ENCODE measurements at regions not wholly inside any gene's neighbourhood (a gene's known extent, or its start where the extent isn't known, plus 50 kb on each side); places are given as distances from the start of the nearest gene placed in this dataset.

DNA sequence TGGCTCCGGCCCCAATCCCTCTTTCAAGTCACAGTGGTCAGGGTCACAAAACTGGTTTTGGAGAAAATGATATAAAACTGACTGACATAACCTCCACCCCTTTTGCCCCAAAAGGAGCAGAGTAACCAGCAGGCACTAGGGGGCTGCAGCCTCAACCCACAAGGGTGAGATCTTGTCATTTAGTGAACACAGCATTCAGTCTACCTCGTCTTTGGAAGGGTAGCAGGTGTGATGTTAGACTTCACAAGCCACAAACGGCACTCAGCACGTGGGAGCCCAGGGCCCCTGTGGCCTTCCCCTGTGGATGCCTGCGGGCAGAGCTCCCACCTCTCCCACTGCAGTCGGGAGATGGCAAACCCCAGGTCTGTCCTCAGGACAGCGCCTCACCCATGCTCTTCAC, 372.1 kb upstream of the MYT1L start:
- DNase-seq: no peak

DNA sequence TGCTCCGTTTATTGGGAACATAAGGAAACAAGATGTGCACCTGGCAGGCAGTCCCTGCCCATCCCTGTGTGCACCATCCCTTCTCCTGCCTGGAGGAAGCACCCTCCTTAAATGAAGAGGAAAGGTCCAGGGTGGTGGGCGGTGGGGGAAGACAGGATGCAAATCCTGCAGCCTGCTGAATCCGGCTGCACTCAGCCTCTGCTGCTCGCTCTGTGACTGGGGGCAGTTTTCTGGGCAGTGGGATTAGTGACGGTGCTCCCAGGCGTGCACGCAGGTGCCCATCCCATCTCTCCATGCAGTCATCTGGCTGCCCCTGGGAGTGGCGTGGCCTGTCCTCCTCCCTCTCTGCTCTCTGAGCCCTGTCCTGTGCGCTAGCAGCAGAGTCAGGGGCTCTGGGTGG, 371.3 kb upstream of the MYT1L start:
- no peak for DNase-seq

DNA sequence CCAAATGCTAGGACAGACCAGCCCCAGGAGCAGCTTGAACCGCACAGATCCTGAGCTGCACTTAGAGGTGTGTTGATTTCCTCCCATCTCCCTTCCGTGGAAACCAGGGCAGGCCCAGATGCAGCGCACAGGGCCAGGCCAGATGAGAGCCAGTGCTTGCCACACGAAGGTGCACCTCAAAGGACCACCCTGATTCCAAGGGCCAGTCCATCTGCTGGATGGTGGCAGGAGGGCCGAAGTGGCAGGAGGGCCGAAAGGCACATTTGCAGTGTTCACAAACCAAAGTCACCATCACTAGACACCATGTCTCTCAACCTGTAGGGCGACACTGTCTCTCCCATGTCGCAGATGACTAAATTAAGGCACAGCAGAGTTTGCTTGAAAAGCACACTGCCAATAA, 370.7 kb upstream of the MYT1L start:
- no peak for DNase-seq

DNA sequence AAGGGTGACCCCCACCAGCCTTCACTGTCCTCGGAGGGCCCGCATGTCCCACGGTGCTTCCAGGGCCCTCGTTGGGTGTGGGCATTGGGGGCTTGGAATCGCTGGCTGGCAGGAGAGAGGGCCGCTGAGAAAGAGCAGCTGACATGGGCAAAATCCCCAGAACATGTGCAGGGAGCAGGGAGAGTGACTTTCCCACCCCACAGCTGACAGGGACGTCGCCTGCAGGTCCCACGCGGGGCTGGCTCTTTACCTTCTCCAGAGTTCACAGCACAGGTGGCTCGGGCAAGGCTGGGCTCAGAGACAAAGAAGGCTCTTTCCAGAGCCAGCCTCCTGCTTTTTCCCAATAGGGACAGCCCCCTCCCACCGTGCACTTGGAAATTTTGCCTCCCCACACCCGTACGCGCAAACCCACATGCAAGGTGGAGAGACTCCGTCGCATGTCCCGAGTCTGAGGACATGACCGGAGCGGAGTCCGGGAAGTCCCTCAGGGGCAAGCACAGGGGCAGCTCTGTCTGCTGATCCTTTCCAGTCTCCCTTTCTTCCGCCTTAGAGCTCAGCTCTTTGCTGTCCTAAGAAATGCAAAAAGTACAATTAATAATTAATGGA, 370.2 kb upstream of the MYT1L start:
- no peak for DNase-seq

DNA sequence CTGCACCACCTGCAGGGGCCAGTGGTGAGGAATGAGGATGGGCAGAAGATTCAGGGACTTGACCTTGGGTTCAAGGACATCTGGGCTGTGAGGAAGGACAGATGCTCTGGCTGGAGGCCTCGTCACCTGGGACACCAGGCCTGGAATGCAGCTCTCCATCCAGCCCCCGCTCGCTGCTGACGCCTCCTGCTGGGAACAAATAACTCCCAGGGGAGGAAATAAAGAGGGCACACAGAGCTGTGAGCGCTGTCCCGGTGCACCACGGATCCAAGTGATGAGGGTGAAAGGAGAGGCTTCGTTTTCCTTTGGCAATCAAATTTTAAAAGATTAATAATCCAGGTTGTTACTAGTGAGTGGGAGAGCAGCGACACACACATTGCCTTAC, 368.0 kb upstream of the MYT1L start:
- no peak for DNase-seq

DNA sequence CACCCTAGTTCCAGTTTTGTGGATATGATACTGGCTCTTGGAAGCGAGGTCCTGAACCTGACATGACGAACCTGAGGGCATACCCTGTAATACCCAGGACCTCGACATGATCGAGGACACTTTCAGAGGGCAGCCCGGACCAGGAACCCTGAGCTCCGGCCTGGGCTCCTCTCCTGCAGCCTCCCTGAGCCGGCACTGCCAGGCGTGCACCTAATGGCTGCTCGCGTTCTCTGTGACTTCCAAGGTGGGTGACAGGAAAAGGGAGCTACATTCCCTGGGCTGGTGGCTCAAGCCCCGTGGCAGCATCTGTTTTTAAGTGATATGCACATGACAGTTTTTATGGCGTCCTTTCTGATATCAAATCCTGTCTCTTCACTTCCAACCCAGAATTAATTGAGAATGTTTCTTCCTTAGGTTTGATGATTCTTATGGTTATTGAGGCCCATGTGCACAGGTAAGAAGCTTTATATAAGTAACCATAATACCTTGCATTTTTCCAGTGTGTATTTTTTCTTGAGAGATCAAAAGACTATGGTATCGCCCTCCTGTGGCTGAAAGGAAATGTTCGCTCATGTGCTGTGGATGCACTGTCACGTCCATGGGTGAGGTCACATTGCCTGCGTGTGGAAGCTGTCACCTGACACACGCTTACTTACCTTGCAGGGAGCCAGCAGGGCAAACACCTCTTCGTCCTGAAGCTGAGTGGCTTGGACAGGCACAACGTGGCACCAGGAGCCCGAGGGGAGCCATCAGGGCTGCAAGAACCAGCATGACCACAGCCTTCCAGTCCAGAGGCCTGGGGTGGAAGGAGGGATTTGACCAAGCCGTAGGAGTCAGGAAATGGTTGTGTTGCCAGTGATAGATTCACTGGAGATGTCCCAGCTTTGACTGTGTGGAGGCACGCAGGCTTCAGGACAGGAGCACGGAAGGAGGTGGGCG, 367.4 kb upstream of the MYT1L start:
- no peak for DNase-seq

DNA sequence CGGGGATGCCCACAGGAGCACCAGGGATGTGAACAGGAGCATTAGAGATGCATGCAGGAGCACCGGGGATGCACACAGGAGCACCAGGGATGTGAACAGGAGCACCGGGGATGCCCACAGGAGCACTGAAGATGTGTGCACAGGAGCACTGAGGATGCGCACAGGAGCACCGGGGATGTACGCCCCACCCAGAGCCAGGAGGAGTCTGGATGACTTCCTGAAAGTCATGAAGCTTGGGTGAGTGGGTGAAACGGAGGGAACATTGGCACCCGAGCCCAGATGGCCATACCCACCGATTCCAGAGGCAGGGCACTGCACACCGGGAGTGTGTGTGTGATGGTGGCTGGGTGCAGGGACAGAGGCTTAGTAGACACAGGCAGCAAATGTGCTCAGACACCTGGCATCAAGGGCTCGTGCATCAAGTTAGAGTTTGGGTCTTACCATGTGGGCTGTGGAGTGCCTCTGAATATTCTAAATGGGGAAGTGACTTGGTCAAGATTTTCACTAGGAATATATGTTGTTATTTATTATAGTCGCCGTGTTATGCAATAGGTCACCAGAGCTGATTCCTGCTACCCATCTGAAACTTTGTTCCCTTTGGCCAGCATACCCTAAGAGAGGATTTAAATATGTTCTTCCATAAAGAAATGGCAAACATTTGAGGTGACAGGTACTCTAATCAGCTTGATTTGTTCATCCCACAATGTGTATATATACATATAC, 365.8 kb upstream of the MYT1L start:
- no peak for DNase-seq

DNA sequence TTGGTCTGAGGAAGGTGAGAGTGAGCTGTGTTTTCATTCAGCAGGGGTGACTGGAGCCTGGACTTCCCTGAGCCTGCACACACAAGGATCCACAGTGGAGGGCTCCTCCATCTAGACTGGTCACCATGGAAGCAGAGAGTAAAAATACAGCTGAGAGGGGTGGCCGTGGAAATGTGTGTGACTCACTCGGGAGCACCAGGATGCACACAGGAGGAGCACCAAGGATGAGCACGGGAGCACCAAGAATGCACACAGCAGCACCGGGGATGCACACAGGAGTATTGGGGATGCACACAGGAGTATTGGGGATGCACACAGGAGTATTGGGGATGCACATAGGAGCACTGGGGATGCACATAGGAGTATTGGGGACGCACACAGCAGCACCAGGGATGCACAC, 365.2 kb upstream of the MYT1L start:
- no peak for DNase-seq

DNA sequence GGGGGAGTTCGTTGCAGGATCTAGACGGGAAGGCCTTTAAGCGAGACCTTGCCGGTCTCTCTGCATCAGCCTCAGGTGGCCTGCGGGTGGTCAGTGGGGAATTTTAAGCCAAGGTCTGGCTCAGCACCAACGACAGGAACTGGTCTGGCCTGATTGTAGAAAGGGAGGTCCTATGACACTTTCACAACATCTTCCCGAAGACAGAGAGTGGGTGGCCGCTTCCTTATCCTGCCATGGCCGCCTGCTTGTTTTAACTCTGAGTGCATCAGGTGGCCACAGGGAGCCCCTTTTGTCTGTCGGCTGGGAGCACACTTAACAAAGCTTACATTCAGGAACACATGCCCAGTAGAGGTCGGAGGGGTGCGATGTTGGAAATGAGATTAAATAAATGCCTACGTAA, 363.7 kb upstream of the MYT1L start:
- DNase-seq: no peak

DNA sequence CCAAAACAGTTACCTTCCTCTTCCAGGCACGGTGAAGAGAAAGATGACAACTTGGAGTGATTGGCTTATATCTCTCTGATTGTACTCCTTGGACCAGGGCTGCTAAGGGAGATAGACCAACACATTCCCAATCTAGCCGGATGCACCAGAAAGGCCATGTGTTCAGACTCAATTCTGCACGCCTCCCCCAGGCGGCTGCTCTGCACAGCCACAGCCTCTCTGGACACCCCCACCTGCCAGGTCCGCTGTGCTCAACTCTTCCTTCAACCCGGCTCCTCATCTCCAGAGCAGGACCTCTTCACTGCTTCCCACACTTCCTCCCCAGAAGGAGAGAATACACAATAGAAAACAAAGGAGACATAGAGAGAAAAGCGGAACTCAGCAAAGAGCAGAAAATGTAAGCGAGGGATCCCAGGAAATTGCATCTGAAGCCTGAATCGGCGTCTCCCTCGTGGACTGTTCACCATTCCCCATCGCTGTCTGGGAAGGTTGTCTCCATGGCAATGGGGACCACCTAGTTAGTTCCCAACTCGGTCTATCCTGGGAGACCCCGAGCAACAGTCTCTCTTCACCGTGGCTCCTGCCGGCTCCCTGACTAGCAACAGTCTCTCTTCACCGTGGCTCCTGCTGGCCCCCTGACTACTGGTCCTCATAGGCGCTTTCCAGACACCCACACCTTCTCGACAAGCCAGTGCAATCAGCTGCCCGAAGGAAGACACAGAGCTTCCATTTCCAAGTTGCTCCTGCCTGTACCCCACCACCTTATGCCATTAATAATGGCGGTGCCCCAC, 361.7 kb upstream of the MYT1L start:
- DNase-seq: no peak

DNA sequence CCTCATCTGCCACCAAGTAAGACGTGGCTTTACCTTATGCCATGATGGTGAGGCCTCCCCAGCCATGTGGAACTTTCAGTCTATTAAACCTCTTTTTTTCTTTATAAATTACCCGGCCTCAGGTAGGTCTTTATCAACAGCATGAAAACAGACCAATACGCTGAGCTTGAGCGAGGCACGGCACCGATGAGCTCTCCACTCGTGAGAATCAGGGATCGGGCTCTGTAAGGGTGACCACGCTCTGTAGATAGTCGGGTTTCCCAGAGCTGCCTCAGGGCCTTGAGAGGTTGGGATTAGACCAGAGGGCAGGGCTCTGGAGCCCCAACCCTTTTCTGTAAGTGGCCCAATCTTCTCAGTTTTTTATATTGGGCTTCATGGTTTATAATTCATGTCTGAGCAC, 360.3 kb upstream of the MYT1L start:
- no peak for DNase-seq

DNA sequence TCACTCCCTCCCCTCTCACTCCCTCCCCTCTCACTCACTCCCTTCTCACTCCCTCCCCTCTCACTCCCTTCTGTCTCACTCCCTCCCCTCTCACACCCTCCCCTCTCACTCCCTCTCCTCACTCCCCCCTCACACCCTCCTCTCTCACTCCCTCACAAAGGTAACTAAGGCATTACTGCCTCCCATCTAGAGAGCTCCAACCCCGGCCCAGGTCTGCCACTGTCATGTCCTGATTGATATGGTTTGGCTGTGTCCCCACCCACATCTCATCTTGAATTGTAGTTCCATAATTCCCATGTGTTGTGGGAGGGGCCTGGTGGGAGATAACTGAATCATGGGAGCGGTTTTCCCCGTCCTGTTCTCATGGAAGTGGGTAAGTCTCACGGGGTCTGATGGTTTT, 359.9 kb upstream of the MYT1L start:
- DNase-seq: no peak

DNA sequence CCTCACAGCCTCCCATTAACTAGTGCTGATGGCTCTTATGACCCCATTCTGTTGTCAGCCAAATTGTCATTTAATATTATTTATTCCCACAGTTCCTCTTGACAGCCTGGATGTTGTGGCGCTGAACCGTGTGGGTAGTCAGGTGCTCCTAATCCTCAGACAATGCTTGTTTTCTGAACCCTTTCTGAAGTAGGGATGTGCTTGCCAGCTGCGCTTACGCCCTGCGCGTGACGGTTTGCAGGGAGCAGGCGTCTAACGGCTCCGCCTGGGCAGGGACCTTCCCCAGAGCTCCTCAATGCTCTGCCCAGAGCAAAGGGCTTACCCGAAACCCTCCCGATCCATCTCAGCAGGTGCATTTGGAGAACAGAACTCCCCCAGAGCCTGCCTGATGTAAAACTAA, 358.2 kb upstream of the MYT1L start:
- DNase-seq: peak; percentile 63

DNA sequence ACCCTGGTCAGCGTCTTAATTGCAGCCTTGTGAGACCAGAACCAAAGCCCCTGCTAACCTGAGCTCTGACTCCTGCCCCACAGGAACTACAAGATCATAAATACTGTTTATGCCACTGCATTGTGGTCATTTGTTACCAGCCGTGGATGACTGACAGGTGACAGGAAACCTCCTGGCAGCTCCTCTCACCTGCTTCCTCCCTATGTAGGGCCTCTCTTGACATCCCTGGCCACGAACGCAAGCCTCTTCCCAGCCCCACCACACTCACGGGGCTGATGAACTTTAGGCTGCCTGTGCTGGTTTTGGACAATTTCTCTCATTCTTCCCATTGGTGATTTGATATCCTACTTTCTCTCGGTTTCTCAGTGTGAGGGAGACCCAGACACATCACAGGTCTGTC, 357.2 kb upstream of the MYT1L start:
- DNase-seq: no peak

DNA sequence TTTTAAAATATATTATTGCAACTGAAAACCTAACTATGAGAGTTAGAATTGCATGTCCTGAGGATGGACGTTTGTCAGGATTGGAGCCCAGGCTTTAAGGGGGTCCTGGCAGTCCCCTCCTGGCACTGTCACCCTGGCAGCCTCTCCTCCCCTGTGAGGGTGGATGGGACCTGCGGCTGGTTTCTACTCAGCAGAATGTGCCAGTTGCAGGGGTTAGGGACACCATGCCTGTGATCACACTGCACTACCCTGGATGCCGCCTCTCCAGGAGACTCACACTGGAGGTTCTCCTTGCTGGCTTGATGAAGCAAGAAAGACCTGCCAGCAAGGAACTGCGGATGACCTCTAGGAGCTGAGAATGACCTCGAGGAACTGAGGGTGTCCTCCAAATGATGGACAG, 356.7 kb upstream of the MYT1L start:
- no peak for DNase-seq

DNA sequence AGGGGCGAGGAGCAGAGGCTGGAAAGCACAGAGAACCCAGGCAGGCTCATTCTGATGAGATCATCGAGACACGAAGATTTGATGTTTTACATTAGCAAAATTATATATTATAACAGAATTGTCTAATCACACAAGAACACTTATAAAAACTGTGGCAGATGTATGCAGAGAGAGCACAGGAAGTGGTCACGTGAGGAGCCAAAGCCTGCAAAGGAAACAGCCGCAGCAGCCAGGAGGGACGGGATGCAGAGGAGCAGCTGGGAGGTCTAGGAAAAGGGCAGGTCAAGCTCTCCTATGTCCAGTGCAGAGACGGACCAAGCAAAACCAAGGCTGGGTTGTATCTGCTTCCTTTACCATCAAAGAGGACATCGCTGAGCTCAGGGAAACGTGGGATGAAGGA, 355.1 kb upstream of the MYT1L start:
- no peak for DNase-seq

DNA sequence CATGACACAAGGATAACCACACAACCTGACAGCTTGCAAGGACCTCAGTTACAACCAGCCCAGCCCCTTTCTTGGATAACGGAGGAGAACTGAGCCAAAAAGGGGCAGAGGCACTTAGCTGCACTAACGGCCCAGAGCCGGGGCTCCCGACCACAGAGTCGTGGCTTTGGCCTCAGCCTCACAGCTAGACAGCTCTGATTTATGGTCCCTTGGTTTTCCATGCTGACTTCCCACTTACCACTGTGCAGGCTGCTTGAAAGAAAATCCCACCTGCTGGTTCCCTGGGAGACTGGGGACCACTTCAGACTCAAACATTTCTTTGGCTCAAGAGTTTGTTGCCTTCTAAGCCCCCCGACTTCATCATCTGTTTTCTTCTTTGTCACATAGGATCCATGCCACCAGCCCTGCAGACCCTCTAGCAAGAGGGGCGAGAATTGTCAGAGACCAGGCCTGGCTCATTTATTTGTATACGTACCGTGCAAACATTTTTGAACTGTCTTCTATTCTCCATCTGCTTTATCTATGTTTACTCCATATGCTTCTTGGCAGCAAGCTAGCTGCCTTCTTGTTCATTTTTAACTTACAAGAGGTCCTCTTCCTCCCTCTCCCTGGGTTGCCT, 352.6 kb upstream of the MYT1L start:
- no peak for DNase-seq

DNA sequence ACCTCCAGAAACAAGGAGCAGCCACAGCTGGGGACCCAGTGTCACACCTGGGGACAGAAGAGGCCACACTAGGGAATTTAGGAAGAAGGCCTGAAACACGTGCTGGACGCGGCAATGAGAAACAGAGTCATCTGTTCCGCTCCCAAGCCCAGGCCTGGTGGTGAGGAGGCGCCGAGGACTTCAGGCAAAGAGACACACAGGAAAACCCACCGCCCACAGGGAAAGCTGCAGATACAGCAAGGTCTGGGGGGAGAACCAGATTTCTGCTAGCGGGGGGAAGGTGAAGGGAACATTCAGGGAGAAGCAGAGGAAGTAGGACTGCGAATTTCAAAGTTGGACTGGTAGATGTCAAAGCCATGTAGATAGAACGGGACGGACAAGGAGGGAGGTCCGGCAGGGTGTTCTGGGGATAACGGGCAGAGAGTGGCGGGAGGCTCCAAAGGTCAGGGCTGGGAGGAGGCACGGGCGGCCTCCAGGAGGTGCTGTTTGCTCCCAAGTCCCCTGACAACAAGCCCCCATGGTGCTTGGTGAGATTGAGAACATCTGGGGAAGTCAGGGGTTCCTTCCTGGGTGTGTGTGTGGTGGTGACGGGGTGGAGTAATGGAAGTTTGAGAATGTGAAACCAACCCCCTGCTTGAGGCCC, 351.7 kb upstream of the MYT1L start:
- no peak for DNase-seq

DNA sequence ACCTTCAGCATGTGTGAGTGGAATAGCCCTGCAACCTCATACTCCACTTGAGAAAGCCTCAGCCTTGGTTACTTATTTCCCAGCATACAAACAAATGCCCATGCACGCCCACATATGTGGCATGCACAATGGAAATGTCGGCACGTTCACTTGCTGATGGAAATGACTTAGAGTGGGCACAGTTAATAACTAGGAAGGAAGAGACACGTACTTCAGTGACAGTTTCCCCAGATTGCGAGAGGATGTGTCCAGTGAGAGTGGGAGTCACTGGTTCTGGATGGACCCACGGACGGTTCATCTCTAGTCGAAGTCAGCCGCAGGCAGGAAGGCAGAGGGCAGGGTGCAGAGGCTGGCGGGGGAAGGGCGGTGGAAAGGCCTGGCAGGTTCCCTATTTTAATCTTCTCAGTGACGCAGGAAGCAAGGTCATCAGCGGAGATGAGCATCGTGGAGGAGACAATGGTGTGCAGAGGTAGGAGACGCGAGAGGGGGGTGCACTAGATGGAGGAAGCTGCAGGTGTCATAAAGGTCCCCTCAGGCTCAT, 350.7 kb upstream of the MYT1L start:
- no peak for DNase-seq

DNA sequence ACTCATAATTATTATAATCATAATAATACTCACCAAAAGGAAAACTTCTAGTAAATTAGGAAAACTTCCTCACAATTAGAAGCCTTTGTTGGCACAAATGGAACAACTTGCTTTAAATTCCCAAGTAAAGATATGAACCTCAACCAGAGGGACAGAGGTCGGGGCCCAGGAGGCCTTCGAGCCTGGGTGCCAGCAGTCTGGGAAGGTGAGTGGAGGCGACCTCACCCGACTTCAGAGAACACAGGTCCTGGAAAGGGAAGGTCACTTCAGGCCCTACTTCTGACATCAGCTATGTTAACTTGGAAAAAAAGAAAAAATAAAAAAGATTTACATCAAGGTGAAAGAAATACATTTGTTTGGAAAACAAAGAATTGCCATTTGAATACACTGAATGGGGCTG, 350.0 kb upstream of the MYT1L start:
- no peak for DNase-seq

DNA sequence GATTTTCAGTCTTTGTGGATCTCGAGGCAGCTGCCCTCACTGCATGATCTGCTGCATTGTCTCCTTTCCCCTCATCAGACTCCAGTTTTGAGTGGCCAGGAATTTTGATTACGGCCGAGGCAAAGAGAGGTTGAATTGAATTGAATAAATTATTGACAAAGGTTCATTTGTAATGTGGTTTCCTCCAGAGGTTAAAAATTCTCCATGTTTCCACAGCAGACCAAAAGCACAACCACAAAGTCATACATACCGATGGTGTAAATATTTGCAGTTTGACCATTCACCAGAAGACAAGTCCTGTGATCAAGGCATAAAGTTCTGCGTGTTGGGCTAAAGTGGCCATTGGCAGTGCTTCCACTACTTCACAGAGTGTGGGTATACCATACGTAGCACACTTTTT, 343.8 kb upstream of the MYT1L start:
- DNase-seq: no peak

DNA sequence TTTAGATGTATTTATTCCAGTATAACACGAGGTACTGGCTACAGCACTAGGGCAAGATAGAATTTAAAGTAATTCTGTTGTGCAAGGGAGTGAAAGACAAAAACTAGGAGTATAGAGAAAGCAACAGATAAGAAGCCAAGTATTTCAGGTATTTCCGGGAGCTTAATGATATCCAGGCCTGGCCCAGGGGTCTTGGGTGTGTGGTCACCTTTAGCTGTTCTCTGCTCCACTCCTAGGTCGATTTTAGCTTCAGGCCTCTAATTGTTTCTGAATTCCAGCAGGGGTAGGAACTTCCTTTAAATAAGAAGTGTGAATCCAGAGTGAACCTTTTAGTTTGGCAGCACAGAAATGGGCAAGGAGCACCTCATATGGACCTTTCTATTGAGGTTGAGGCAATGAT, 342.3 kb upstream of the MYT1L start:
- no peak for DNase-seq
